H1 (cell line): ENCODE measurements at regions not wholly inside any gene's neighbourhood (a gene's known extent, or its start where the extent isn't known, plus 50 kb on each side); places are given as distances from the start of the nearest gene placed in this dataset.

Experiments used
- CTCF ChIA-PET: fragments of 300-600 bp; sonication (Branson Sonifier 250); formaldehyde crosslinking; loops from one replicate; lab custom pipeline; 2021; ENCODE audit not compliant: partially characterized antibody; lab: Charles Lee
- POLR2A ChIA-PET: fragments of 300-600 bp; sonication (Branson Sonifier 250); formaldehyde crosslinking; loops from one replicate; lab custom pipeline; 2021; ENCODE audit warnings: inconsistent platforms; ENCODE audit not compliant: partially characterized antibody; lab: Charles Lee
- DNase-seq, 2 experiments: peaks; one replicate each; pipeline versions ENCODE4 v3.0.0 to v3.0.0-alpha.2; 2010 to 2022; ENCODE audit warnings: low spot score in 2 of 2, low read depth in 1 of 2, mixed read lengths in 1 of 2
- FAIRE-seq: peaks from 2 replicates; lab custom pipeline; 2011; peaks lifted over from hg19 to GRCh38; lab: Jason Lieb, UNC
- H2AFZ ChIP-seq: 2 replicates; pipeline ENCODE4 v1.8.1; 2012; ENCODE audit warnings: low read length, inconsistent platforms
- H2AK5ac ChIP-seq: 2 replicates; pipeline ENCODE4 v1.6.1; 2013; ENCODE audit warnings: low read depth, low read length
- H2BK120ac ChIP-seq: replicated peaks from 2 replicates; pipeline ENCODE3; 2013; ENCODE audit warnings: low read depth, low read length, inconsistent platforms
- H2BK12ac ChIP-seq: 2 replicates; pipeline ENCODE4 v1.6.1; 2013; ENCODE audit warnings: low read depth, low read length
- H2BK15ac ChIP-seq: 2 replicates; pipeline ENCODE4 v1.6.1; 2013; ENCODE audit warnings: low read length
- H2BK20ac ChIP-seq: 2 replicates; pipeline ENCODE4 v1.6.1; 2013; ENCODE audit warnings: low read length
- H2BK5ac ChIP-seq: 2 replicates; pipeline ENCODE4 v1.6.1; 2013; ENCODE audit warnings: low read depth, low read length
- H3K14ac ChIP-seq: 2 replicates; pipeline ENCODE4 v1.6.1; 2013; ENCODE audit warnings: inconsistent platforms; ENCODE audit not compliant: insufficient read length
- H3K18ac ChIP-seq: 2 replicates; pipeline ENCODE4 v1.6.1; 2013; ENCODE audit warnings: low read length; ENCODE audit errors: extremely low read depth
- H3K23ac ChIP-seq: 2 replicates; pipeline ENCODE4 v1.6.1; 2013; ENCODE audit warnings: inconsistent platforms; ENCODE audit not compliant: insufficient read length
- H3K23me2 ChIP-seq: 2 replicates; pipeline ENCODE4 v1.6.1; 2013; ENCODE audit warnings: low read depth, low read length
- H3K27ac ChIP-seq: 2 replicates; pipeline ENCODE4 v1.6.1; 2011; ENCODE audit warnings: low read depth, low read length, inconsistent platforms
- H3K27me3 ChIP-seq, 4 experiments: replicated peaks in 1 of 4; 1 replicate in 1 of 4; 2 replicates in 3 of 4; pipeline versions ENCODE4 v1.6.1 to v1.8.1; 2011 to 2013; ENCODE audit warnings: low read length in 3 of 4, mild to moderate bottlenecking in 3 of 4, inconsistent platforms in 2 of 4, mixed read lengths in 2 of 4, moderate library complexity in 1 of 4; ENCODE audit not compliant: control insufficient read depth in 3 of 4, insufficient read depth in 3 of 4; ENCODE audit errors: extremely low read depth in 1 of 4
- H3K36me3 ChIP-seq, 4 experiments: 2 replicates each; pipeline versions ENCODE4 v1.6.1 to v1.8.1; 2011 to 2013; ENCODE audit warnings: mild to moderate bottlenecking in 4 of 4, low read length in 3 of 4, moderate library complexity in 2 of 4, control low read depth in 1 of 4, inconsistent platforms in 1 of 4; ENCODE audit not compliant: insufficient read depth in 4 of 4, control insufficient read depth in 2 of 4
- H3K4ac ChIP-seq: replicated peaks from 2 replicates; pipeline ENCODE3; 2013; ENCODE audit warnings: low read length, low read depth, mixed read lengths, inconsistent platforms; ENCODE audit not compliant: insufficient read length
- H3K4me1 ChIP-seq, 4 experiments: replicated peaks in 1 of 4; 1 replicate in 1 of 4; 2 replicates in 3 of 4; pipeline versions ENCODE4 v1.6.1 to v1.8.1; 2011 to 2013; ENCODE audit warnings: low read length in 3 of 4, inconsistent platforms in 2 of 4, mixed read lengths in 1 of 4; ENCODE audit not compliant: insufficient read depth in 4 of 4, control insufficient read depth in 3 of 4
- H3K4me2 ChIP-seq, 2 experiments: 2 replicates each; pipeline versions ENCODE4 v1.6.1 to v1.8.1; 2011 to 2013; ENCODE audit warnings: low read depth in 2 of 2, low read length in 2 of 2, control low read depth in 1 of 2, inconsistent platforms in 1 of 2, mild to moderate bottlenecking in 1 of 2; ENCODE audit not compliant: insufficient read depth in 1 of 2
- H3K4me3 ChIP-seq, 4 experiments: fragments of 200-600, 300-600 bp in 1 of 4; sonication (generic), shearing (Covaris generic), sonication (Bioruptor Twin) in 1 of 4; 2 replicates each; pipeline versions ENCODE4 v1.5.1 to v1.8.1; 2011 to 2016; ENCODE audit warnings: low read length in 4 of 4, low read depth in 3 of 4, control low read depth in 2 of 4, inconsistent platforms in 2 of 4, mild to moderate bottlenecking in 2 of 4, mixed read lengths in 1 of 4, moderate library complexity in 1 of 4; ENCODE audit not compliant: insufficient read depth in 2 of 4; ENCODE audit errors: extremely low read depth in 1 of 4
- H3K56ac ChIP-seq: replicated peaks from 2 replicates; pipeline ENCODE3; 2013; ENCODE audit warnings: low read depth, mild to moderate bottlenecking, mixed read lengths, low read length, inconsistent platforms; ENCODE audit not compliant: insufficient read length
- H3K79me1 ChIP-seq: 2 replicates; pipeline ENCODE4 v1.6.1; 2013; ENCODE audit warnings: low read depth, low read length, control low read depth
- H3K79me2 ChIP-seq, 2 experiments: 2 replicates each; pipeline versions ENCODE4 v1.6.1 to v1.8.1; 2012 to 2013; ENCODE audit warnings: low read length in 2 of 2, mild to moderate bottlenecking in 2 of 2, inconsistent platforms in 1 of 2; ENCODE audit not compliant: insufficient read depth in 2 of 2, control insufficient read depth in 1 of 2
- H3K9ac ChIP-seq, 4 experiments: replicated peaks in 1 of 4; 1 replicate in 1 of 4; 2 replicates in 3 of 4; pipeline versions ENCODE4 v1.6.1 to v1.8.1; 2011 to 2013; ENCODE audit warnings: low read depth in 3 of 4, low read length in 3 of 4, control low read depth in 2 of 4, mild to moderate bottlenecking in 2 of 4, moderate library complexity in 2 of 4, inconsistent platforms in 1 of 4; ENCODE audit errors: extremely low read depth in 1 of 4
- H3K9me3 ChIP-seq, 2 experiments: 2 replicates each; pipeline versions ENCODE4 v1.6.1 to v1.8.1; 2012 to 2013; ENCODE audit warnings: mild to moderate bottlenecking in 2 of 2, moderate library complexity in 2 of 2, control low read depth in 1 of 2, inconsistent platforms in 1 of 2, low read depth in 1 of 2, low read length in 1 of 2, mixed read lengths in 1 of 2; ENCODE audit not compliant: insufficient read depth in 2 of 2
- H4K20me1 ChIP-seq, 2 experiments: replicated peaks in 1 of 2; 2 replicates each; pipeline versions ENCODE3 to v1.8.1; 2011 to 2013; ENCODE audit warnings: inconsistent platforms in 2 of 2, low read length in 2 of 2, mild to moderate bottlenecking in 1 of 2; ENCODE audit not compliant: insufficient read depth in 2 of 2, control insufficient read depth in 1 of 2
- H4K5ac ChIP-seq: 2 replicates; pipeline ENCODE4 v1.6.1; 2013; ENCODE audit warnings: low read length, low read depth, mixed read lengths, inconsistent platforms; ENCODE audit not compliant: insufficient read length
- H4K8ac ChIP-seq: 2 replicates; pipeline ENCODE4 v1.8.0; 2013; ENCODE audit warnings: mild to moderate bottlenecking, moderate library complexity, low read length, inconsistent platforms; ENCODE audit not compliant: insufficient read depth; ENCODE audit errors: extremely low read depth
- H4K91ac ChIP-seq: replicated peaks from 2 replicates; pipeline ENCODE3; 2013; ENCODE audit warnings: low read length, mixed read lengths, inconsistent platforms; ENCODE audit not compliant: insufficient read length
- ATF2 ChIP-seq: IDR thresholded peaks from 2 replicates; pipeline ENCODE4 v1.6.1; 2012; ENCODE audit warnings: low read length, inconsistent platforms
- BACH1 ChIP-seq: IDR thresholded peaks from 2 replicates; pipeline ENCODE4 v1.6.1; 2012; ENCODE audit warnings: low read length, improper control_type of control experiment
- CBX8 ChIP-seq: fragments of 300-800, 300-1000 bp; sonication (generic); IDR thresholded peaks from 2 replicates; pipeline ENCODE4 v1.7.1; 2016; ENCODE audit warnings: low read depth, low read length, borderline replicate concordance
- CHD2 ChIP-seq: IDR thresholded peaks from 2 replicates; pipeline ENCODE4 v1.6.1; 2012; ENCODE audit warnings: low read length, improper control_type of control experiment
- FOSL1 ChIP-seq: IDR thresholded peaks from 2 replicates; pipeline ENCODE4 v1.6.1; 2011; ENCODE audit warnings: mild to moderate bottlenecking, low read depth, low read length, moderate library complexity; ENCODE audit not compliant: insufficient read depth
- HDAC2 ChIP-seq, 2 experiments: fragments of 300-600 bp in 1 of 2; sonication (generic) in 1 of 2; IDR thresholded peaks; 2 replicates each; pipeline ENCODE4 v1.6.1; 2011 to 2012; ENCODE audit warnings: low read depth in 2 of 2, low read length in 2 of 2, mild to moderate bottlenecking in 2 of 2, moderate library complexity in 2 of 2, borderline replicate concordance in 1 of 2, inconsistent platforms in 1 of 2
- HDAC6 ChIP-seq: IDR thresholded peaks from one replicate; pipeline ENCODE4 v1.7.1; 2012; ENCODE audit warnings: low read depth, mild to moderate bottlenecking, inconsistent platforms, low read length, moderate library complexity
- MAX ChIP-seq: IDR thresholded peaks from 2 replicates; pipeline ENCODE4 v1.6.1; 2012; ENCODE audit warnings: inconsistent platforms
- NANOG ChIP-seq: IDR thresholded peaks from 2 replicates; pipeline ENCODE4 v1.6.1; 2011; ENCODE audit warnings: low read length, low read depth, mild to moderate bottlenecking, inconsistent platforms; ENCODE audit not compliant: insufficient read depth, poor library complexity, severe bottlenecking
- SP2 ChIP-seq: IDR thresholded peaks from 2 replicates; pipeline ENCODE4 v1.6.1; 2012; ENCODE audit warnings: mild to moderate bottlenecking, low read length, inconsistent platforms
- TBP ChIP-seq: IDR thresholded peaks from 2 replicates; pipeline ENCODE4 v1.6.1; 2011; ENCODE audit warnings: low read depth, low read length, improper control_type of control experiment
- YY1 ChIP-seq: IDR thresholded peaks from 2 replicates; pipeline ENCODE4 v1.6.1; 2011; ENCODE audit warnings: low read depth, mild to moderate bottlenecking, low read length
- WGBS, 2 experiments: shearing (Covaris generic) in 1 of 2; methylation state at CpG; one replicate each; pipeline versions ENCODE4 v1.1.6 to v1.1.7; 2013 to 2015; ENCODE audit warnings: low lambda C conversion rate in 2 of 2, mixed read lengths in 2 of 2, inconsistent platforms in 1 of 2, low coverage in 1 of 2, missing lambda C conversion rate in 1 of 2; ENCODE audit not compliant: insufficient replicate concordance in 2 of 2, insufficient coverage in 1 of 2, insufficient read length in 1 of 2; ENCODE audit errors: extremely low coverage in 1 of 2, missing lambda C conversion rate in 1 of 2; 5-methylcytosine and 5-hydroxymethylcytosine counted together

DNA sequence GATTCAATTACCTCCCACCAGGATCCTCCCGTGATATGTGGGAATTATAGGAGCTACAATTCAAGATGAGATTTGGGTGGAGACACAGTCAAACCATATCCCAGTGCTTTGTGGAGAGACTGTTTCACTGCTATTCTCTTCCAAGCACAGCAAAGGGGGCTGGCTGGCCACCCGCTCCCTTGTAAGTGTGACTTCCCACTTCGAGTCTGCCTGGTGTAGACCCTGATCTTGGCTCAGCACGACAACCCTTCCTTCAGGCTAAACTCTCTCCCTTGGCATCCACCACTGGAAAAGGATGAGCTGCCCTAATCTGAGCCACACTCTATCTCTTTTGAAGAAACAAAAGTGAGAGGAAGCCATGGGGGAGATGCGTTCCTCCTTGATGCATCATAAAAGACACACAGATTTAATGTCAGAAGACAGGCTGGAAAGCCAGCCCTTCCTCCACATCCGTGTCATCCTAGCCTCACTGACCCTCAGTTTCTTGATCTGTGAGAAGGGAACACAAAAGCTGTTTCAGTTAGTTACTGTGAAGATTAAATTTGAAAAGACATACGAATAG, 64.7 kb upstream of the CDON start:
- no peak overlapping the region for H3K27ac ChIP-seq
- no peak overlapping the region for H3K56ac ChIP-seq
- H3K4ac ChIP-seq = no peak overlapping the region
- no peaks in the 10 kb centered on the region for H4K20me1 ChIP-seq
- no peak overlapping the region for H2BK15ac ChIP-seq
- no peak overlapping the region for H3K4me2 ChIP-seq
- no peaks in the 10 kb centered on the region for H3K79me2 ChIP-seq
- peaks cover 0 to 8% (median 2%) of the 10 kb centered on the region in 4 experiments; a peak in 4 of 7 replicates for H3K4me1 ChIP-seq
- H3K23ac ChIP-seq = no peak overlapping the region
- H2BK12ac ChIP-seq = no peak overlapping the region; the same call in 1 of the 2 replicates
- no peak for DNase-seq
- no peak overlapping the region for H3K14ac ChIP-seq
- POLR2A ChIA-PET = no interaction called here
- no peaks in the 10 kb centered on the region for H3K9me3 ChIP-seq
- H2BK120ac ChIP-seq = no peak overlapping the region
- no peak overlapping the region for H2BK20ac ChIP-seq
- CTCF ChIA-PET = interaction anchor here (1.8 kb wide), 1 partner anchor 43 kb away, joined by 7 read pairs; no protein-coding TSS in a partner anchor
- H3K18ac ChIP-seq = no peak overlapping the region
- H3K27me3 ChIP-seq = no peaks in the 10 kb centered on the region
- no peak overlapping the region for H2AK5ac ChIP-seq
- no peak for FAIRE-seq
- H2BK5ac ChIP-seq = no peak overlapping the region
- H3K36me3 ChIP-seq = no peaks in the 10 kb centered on the region
- no peaks in the 10 kb centered on the region for H3K23me2 ChIP-seq
- H3K79me1 ChIP-seq = no peaks in the 10 kb centered on the region
- H2AFZ ChIP-seq = 0 out of 2 replicates have a peak overlapping the region, but pooled peaks have one; percentile 10
- no peak overlapping the region for H3K4me3 ChIP-seq
- H4K8ac ChIP-seq = no peak overlapping the region
- H3K9ac ChIP-seq = no peak overlapping the region
- 87% methylated on average over 7 of the region's 7 CpGs; no CpG with 5 or more reads in 1 of the 2 experiments for WGBS, 2 experiments
- H4K5ac ChIP-seq = no peak overlapping the region
- no peak overlapping the region for H4K91ac ChIP-seq
- TF ChIP-seq YY1 (no peak), CBX8 (no peak), HDAC6 (no peak), FOSL1 (no peak), BACH1 (no peak), ATF2 (no peak), NANOG (no peak), HDAC2 (IDR thresholded peaks at IDR 0.05; ENCODE audit: borderline replicate concordance in 1 of 2, low read depth in 2 of 2, low read length in 2 of 2) (no peak), MAX (no peak), TBP (no peak), CHD2 (no peak), SP2 (no peak)
